NCI-H2196 treated with DMSO at 0.1 percent for 48 hours (cell line): ENCODE measurements at regions not wholly inside any gene's neighbourhood (a gene's known extent, or its start where the extent isn't known, plus 50 kb on each side); places are given as distances from the start of the nearest gene placed in this dataset.
A peak's percentile ranks its signal among the peaks of the same experiment; 100 is the strongest.
"Not testable (repeated sequence)": the region's sequence is repeated elsewhere in the genome, so short reads cannot be mapped to it uniquely, and the experiment has no call there.

Source experiments
- DNase-seq: peaks from one replicate; lab custom pipeline; 2025; ENCODE audit not compliant: unreplicated experiment; lab: John Stamatoyannopoulos, UW

- no peak for DNase-seq
These were observed 632.9 kb upstream of the TLE4 start for GRCh38 chr9:78938821-78939220.

GRCh38 chr9:78939311-78940065 is 632.3 kb upstream of the TLE4 start:
- no peak for DNase-seq

- no peak for DNase-seq
These were observed 631.5 kb upstream of the TLE4 start for GRCh38 chr9:78940121-78940855.

- no peak for DNase-seq
These were observed 617.5 kb upstream of the TLE4 start for GRCh38 chr9:78954286-78954685.

- DNase-seq, result no peak
These were observed 612.9 kb upstream of the TLE4 start for GRCh38 chr9:78958892-78959291.

GRCh38 chr9:78962156-78962555 is 609.6 kb upstream of the TLE4 start:
- DNase-seq, result no peak

GRCh38 chr9:78963911-78964310 is 607.9 kb upstream of the TLE4 start:
- DNase-seq, result no peak

- DNase-seq, result no peak
These were observed 604.1 kb upstream of the TLE4 start for GRCh38 chr9:78967596-78968217.

- no peak for DNase-seq
These were observed 601.4 kb upstream of the TLE4 start for GRCh38 chr9:78970375-78970774.

GRCh38 chr9:78971540-78971939 is 600.2 kb upstream of the TLE4 start:
- no peak for DNase-seq

- peak; percentile 56 for DNase-seq
These were observed 599.3 kb upstream of the TLE4 start for GRCh38 chr9:78972303-78972999.

GRCh38 chr9:78973907-78974306 is 597.9 kb upstream of the TLE4 start:
- DNase-seq, result peak; percentile 6

GRCh38 chr9:78982849-78983248 is 588.9 kb upstream of the TLE4 start:
- DNase-seq, result no peak

- no peak for DNase-seq
These were observed 586.6 kb upstream of the TLE4 start for GRCh38 chr9:78985084-78985738.

GRCh38 chr9:78986446-78986845 is 585.3 kb upstream of the TLE4 start:
- no peak for DNase-seq

- DNase-seq, result no peak
These were observed 582.6 kb upstream of the TLE4 start for GRCh38 chr9:78989031-78989658.

- no peak for DNase-seq
These were observed 577.3 kb upstream of the TLE4 start for GRCh38 chr9:78994471-78994870.

- not testable (repeated sequence) for DNase-seq
These were observed 576.8 kb upstream of the TLE4 start for GRCh38 chr9:78994974-78995373.

GRCh38 chr9:78997296-78997695 is 574.5 kb upstream of the TLE4 start:
- DNase-seq, result no peak

- no peak for DNase-seq
These were observed 571.3 kb upstream of the TLE4 start for GRCh38 chr9:79000230-79001002.
